Coronary artery (tissue), 2 donors: ENCODE measurements at regions not wholly inside any gene's neighbourhood (a gene's known extent, or its start where the extent isn't known, plus 50 kb on each side); places are given as distances from the start of the nearest gene placed in this dataset.
"Not testable (repeated sequence)": the region's sequence is repeated elsewhere in the genome, so short reads cannot be mapped to it uniquely, and the experiment has no call there.

Experiments used
- DNase-seq: peaks from one replicate; pipeline ENCODE4 v3.0.0-alpha.2; 2017; ENCODE audit warnings: low spot score
- H3K27ac ChIP-seq, 2 donors: fragments of 200-600 bp; sonication (generic); one replicate each; pipeline ENCODE4 v1.5.1; 2016 to 2019
- H3K4me3 ChIP-seq: fragments of 200-600 bp; sonication (generic); 2 replicates; pipeline ENCODE4 v1.5.1; 2016; ENCODE audit warnings: mild to moderate bottlenecking, moderate library complexity
- TF ChIP-seq, protein P1 (sequence below): fragments of 200-600 bp; sonication (generic); IDR thresholded peaks from one replicate; pipeline ENCODE4 v1.5.1; 2019; ENCODE audit warnings: antibody characterized with exemption

DNA sequence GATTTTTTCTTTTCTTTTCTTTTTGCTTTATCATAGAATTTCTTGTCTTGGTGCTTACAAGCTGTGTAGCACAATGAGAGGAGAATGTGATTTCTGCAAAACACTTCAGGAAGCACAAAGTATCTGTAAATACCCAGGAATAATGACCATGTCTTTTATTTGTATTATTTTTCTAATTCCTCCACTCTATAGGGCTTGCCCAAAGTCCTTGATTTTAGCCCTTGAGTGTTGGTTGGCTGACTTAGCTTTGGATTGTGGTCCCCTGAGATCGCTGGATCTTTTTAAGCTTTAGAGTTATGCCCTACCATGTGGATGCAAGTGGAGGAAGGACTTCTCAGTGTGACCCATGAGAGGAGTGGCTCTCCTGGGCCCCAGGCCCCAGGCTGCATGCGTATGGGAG, 52.2 kb downstream of the HOXC4 start:
- not testable (repeated sequence) for DNase-seq, H3K27ac ChIP-seq, H3K4me3 ChIP-seq

DNA sequence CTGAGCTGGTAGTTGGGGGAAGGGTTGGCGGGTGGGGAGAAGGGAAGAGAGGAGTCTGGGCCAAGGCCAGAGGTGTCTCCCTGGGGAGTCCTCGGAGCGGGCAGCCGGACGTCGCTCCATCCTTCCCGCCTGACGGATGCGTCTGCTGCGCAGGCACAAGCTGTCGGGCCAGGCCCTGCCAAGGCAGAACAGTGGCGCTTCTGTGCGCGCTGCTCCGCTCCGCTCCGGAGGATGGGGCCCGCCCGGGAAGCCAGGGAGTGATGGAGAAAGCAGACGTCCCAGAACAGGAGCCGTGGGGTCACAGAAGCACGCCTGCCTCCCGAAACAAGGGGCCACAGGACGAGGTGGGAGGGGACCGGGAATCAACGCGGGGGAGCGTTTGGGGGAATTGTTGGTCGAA, 52.6 kb downstream of the HOXC4 start:
- peak overlapping the region; percentile 36 for H3K4me3 ChIP-seq
- H3K27ac ChIP-seq, DNase-seq: not testable (repeated sequence)

DNA sequence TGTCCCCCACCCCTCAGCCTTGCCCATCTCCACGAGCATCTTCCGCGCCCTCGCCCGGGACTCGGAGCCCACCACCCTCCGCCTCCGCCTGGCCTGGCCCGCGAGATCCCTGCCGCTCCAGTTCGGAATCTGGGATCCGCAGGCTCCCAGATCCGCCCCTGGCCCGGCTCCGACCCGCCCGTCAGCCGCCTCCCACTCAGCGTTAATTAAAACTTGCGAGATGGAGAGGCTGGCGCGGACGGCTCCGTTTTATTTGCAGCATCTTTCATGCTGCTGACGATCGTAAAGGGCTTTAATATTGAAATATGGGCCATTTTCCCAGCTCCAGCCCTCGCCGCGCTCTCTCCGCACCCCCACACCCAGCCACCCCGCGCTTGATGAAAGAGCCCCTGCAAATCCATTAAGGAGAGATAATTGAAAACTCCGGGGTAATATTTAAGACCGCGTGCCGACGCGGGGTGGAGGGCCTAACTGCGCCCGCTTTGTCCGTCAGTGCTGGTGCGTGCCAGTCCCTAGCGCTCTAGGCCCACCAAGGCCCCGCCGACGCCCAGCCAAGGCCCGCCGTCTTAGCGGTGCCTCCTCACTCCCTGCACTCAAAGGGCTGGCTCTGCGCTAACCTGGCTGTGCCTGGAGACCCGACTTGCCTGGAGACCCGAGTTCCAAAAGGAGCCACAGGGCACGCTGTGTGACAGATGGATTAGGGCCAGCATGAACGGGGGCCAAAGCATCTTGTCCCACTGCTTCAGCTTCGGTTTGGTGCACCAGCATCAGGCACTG, 53.4 kb downstream of the HOXC4 start:
- not testable (repeated sequence) for H3K27ac ChIP-seq, DNase-seq
- peak overlapping the region; percentile 36 for H3K4me3 ChIP-seq

DNA sequence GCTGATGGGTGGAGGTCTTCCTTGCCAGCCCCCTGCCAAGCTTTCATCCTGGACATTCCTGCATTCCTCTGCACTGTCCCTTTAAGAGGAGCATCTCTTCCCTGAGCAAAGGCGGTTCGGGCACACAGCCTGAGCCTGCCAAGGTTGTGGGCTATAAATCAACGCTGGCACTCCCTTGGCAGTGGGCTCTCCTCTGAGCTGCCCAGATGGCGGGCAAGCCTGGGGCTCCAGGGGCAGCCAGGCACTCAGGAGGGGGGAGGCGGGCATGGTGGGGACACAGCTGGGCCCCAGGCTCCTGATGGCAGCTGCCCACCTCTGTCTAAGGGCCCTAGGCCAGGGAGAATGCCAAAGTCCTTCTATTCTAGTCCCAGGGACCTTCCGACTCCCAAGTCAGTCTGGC, 58.7 kb downstream of the HOXC4 start:
- DNase-seq, H3K27ac ChIP-seq, H3K4me3 ChIP-seq: not testable (repeated sequence)

DNA sequence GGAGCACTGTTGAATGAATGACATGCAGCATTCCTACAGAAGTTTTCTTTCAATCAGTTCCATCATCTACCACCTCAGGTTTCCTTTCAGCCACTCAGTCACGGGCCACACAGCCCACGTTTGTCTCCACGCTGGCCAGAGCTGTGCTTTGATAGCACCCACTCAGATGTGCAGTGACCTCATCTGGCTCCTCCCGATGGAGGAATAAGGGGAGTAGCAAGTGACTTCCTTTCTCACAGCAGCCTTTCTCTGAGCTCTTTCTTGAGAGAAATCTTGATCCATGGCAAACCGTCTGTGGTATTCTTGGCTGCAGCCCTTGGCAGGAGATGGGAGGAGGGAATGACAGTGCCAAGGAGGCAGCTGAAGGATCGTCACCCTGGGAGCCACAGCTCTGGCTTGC, 62.4 kb downstream of the HOXC4 start:
- H3K4me3 ChIP-seq, H3K27ac ChIP-seq, DNase-seq: not testable (repeated sequence)

DNA sequence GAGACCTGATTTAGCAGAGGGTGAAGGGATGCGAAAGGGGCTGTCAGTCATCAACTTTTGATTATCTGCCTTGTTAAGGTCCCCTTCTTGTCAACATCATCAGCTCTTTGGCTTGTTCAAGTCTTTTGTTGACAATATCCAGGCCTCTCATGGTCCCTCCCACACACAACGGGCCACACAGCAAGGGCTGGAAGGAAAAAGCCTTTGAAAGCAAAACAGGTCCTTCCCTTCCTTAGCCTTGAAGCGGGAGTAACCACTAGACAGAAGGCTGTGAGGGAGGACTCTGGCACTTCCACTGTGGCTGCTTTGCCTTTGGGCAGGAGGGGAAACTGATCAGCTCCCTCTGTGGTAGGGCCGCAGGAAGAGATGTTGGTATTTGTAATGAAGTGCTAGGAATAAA, 63.8 kb downstream of the HOXC4 start:
- not testable (repeated sequence) for DNase-seq, H3K27ac ChIP-seq

DNA sequence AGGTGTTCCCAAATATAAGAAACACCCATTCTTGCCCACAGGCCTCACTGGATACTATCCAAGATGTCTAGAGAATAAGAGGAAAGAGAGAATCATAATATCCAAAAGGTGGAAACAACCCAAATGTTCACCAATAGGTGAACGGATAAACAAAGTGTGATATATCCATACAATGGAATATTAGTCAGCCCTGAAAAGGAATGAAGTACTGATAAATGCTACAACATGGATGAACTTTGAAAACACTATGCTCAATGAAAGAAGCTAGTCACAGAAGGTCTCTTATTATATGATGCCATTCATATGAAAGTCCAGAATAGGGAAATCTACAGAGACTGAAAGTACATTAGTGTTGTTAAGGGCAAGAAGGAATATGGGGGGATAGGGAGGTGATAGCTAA, 65.4 kb downstream of the HOXC4 start:
- DNase-seq, H3K4me3 ChIP-seq, H3K27ac ChIP-seq: not testable (repeated sequence)

More for the DNA sequence above, 63.8 kb downstream of the HOXC4 start:
- H3K4me3 ChIP-seq: not testable (repeated sequence)

DNA sequence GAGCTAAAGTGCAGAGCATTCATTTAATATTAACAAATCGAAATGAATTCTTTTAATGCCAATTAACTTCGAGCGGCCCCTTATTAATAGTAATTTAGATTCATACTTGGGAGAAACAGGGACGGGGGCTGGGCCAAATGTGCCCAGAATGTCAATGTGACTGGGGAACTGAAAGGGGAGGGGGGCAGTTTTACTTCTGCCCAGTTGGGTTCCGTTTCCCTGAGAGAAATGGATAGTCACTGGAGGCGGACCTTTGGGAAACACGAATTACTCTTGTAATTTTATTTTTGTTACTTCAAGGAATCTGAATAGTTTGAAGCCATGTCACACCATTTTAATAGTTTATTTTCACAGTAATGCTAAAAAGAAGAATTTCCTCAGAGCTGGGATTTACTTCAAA, 64.8 kb downstream of the SMUG1 start:
- DNase-seq, H3K4me3 ChIP-seq: not testable (repeated sequence)
- H3K27ac ChIP-seq: peak overlapping the region in 1 of 2 donors; percentile 70

DNA sequence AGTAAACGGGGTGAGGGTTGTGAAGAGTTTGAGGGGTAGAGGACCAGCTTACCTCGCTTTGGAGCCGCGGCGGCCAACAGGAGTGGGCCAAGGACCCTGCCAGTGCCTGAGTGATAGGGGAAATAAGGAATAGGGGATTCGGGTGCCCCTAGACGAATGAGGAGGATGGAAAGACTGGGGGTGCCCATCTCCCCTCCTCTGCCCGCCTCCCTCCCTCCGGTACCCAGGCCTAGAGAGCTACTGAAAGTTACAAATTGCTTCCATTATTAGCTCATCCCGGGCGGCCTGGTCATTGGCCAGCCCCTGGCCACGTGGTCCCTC, 63.1 kb downstream of the SMUG1 start:
- Histone ChIP-seq H3K4me3 (peak overlapping the region; percentile 95), H3K27ac (peak overlapping the region; percentile 75 to 90)
- not testable (repeated sequence) for DNase-seq

DNA sequence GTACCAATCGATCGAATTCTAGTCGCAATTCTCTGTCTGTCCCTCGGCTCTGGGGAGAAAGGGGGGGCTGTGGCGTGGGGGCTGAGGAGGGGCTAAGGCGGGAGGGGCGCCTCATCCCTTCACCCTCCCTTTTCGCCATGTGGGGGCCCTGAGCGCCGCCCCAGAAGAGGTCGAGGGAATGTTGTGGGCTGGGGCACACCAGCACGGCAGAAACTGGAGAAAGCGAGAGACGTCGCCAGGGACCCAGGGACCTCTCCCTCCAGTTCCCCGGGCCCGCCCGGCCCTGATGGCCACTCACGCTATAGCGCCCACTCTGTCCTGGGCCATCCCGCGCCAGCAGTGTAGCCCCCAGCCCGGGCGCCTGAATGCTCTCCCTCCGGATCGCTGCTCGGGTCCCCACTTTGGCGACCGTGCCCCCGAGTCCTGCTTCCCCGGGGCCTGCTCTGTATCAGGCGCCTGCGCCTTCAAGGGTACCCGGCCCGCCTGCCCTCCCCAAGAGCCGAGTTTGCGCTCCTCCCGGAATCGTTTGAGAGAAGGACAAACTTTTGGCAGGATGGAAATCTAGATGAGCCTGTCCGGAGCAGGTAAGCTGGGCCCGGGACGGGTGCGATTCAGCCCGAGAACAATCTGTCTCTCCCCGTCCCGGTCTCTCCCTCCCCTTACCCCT, 62.6 kb downstream of the SMUG1 start:
- Histone ChIP-seq H3K27ac (peak overlapping the region; percentile 75 to 90), H3K4me3 (peak overlapping the region; percentile 95)
- TF ChIP-seq, protein P1, sequence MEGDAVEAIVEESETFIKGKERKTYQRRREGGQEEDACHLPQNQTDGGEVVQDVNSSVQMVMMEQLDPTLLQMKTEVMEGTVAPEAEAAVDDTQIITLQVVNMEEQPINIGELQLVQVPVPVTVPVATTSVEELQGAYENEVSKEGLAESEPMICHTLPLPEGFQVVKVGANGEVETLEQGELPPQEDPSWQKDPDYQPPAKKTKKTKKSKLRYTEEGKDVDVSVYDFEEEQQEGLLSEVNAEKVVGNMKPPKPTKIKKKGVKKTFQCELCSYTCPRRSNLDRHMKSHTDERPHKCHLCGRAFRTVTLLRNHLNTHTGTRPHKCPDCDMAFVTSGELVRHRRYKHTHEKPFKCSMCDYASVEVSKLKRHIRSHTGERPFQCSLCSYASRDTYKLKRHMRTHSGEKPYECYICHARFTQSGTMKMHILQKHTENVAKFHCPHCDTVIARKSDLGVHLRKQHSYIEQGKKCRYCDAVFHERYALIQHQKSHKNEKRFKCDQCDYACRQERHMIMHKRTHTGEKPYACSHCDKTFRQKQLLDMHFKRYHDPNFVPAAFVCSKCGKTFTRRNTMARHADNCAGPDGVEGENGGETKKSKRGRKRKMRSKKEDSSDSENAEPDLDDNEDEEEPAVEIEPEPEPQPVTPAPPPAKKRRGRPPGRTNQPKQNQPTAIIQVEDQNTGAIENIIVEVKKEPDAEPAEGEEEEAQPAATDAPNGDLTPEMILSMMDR: no peak
- no peak for DNase-seq

DNA sequence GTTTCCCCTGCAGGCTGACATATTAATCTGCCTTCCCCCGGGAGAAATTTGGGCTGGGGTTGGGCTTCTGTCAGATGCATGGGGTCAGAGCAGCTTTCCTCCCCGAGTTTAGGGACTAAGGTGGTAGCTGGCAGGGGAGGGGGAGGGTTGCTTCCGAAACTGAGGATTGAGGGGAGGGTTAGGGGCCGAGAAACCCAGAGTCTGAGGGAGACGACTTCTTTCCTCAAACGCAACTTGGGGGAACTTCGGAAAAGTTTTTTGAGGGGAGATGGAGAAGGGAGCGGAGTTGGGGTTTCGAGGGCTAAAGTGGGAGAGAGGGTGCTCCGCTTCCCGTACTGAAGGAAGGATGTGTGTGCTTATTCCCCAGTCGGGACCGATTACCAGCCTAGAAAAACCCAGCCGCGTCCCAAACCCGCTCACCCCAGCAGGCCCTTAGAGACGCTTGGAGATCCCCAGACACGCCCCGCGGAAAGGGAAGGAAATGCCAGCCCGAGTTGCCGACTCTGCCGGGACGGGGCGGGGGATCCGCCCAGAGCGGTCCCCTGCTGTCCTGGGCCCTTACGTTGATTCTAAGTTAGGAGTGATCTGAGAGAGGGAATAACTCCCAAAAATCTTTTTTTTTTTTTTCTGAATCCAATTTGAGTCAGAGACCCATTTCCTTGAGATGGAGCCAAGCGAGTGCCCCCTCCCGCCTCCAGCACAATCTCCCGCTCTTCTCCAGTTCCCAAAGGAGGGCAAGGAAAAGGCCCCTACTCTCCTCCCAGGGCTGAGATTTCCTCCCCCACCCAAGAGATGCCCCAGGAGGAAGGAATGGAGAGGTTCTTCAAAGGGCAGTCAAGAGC, 61.9 kb downstream of the SMUG1 start:
- TF ChIP-seq, protein P1: no peak
- peak overlapping the region; percentile 75 to 90 for H3K27ac ChIP-seq
- peak overlapping the region; percentile 95 for H3K4me3 ChIP-seq
- peak; percentile 86 for DNase-seq
